ENCODE measurements at regions not wholly inside any gene's neighbourhood (a gene's known extent, or its start where the extent isn't known, plus 50 kb on each side); places are given as distances from the start of the nearest gene placed in this dataset.

DNA sequence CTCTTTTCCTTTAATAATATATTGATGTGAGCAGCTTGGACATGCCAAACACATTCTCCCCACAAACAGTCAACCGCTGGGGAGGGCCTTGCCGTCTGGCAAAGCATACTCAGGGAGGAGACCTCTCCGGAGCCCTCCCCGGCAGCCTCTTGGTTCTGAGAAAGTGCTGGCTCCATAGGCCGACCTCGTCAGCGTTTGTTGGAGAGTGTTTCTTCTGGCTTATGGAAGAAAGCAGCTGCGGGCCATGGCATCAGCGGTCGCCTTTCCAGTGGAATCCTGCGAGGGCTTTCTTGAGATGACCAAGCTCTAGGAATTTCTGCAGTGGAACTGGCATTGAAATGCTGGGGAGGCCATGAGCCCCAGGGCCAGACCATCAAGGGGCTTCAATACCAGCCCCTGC, 405.7 kb upstream of the IRX4 start:
- no peak for DNase-seq

GRCh38 chr5:2286250-2286649, 403.5 kb upstream of the IRX4 start:
- DNase-seq, result no peak

- no peak for DNase-seq
Observed at GRCh38 chr5:2284678-2285077, 402.0 kb upstream of the IRX4 start.

- no peak for DNase-seq
Observed at GRCh38 chr5:2283481-2284045, 400.8 kb upstream of the IRX4 start.

- DNase-seq, result no peak
Observed at GRCh38 chr5:2282893-2283292, 400.2 kb upstream of the IRX4 start.

GRCh38 chr5:2282034-2282690, 399.4 kb upstream of the IRX4 start:
- DNase-seq, result no peak

DNA sequence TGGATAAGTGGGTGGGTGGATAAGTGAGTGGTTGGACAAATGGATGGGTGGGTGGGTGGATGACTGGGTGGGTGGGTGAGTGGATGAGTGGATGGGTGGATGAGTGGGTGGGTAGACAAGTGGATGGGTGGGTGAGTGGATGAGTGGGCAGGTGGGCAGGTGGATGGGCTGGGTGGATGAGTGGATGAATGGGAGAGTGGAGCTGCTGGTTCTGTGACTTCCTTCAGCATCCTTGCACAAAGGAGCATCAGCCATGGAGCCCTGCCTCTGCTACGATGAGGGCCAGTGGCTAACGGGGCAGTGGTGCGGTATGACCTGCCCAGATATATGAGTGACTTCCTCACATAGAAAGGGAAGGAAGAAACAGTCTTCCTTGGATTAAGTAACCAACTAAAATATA, 398.7 kb upstream of the IRX4 start:
- no peak for DNase-seq

- no peak for DNase-seq
Observed at GRCh38 chr5:2280318-2280717, 397.6 kb upstream of the IRX4 start.

- DNase-seq, result no peak
Observed at GRCh38 chr5:2278825-2279456, 396.2 kb upstream of the IRX4 start.

- DNase-seq, result no peak
Observed at GRCh38 chr5:2277886-2278285, 395.2 kb upstream of the IRX4 start.

DNA sequence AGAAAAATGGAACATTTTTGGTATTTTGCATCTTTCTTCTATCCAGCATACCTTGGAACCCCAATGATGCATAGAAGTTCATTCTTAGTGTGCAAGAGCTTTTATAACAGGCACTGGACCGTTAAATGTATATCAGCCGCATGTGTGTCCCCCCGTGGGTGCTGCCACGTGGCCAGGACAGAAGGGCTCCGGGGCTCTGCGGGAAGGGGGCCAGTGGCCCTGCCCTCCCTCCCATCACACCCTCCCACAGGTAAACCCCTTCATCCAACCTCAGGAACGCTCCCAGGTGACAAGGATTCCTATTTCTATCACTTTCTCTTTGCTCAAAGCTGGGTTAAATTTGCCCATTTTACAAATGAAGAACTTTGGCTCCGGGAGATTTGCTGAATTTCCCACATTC, 393.4 kb upstream of the IRX4 start:
- DNase-seq, result no peak

- no peak for DNase-seq
Observed at GRCh38 chr5:2272755-2273154, 390.0 kb upstream of the IRX4 start.

GRCh38 chr5:2272039-2272438, 389.3 kb upstream of the IRX4 start:
- no peak for DNase-seq

GRCh38 chr5:2271316-2271715, 388.6 kb upstream of the IRX4 start:
- no peak for DNase-seq

- DNase-seq, result no peak
Observed at GRCh38 chr5:2270467-2270866, 387.7 kb upstream of the IRX4 start.

GRCh38 chr5:2269656-2270055, 386.9 kb upstream of the IRX4 start:
- DNase-seq, result no peak

GRCh38 chr5:2267991-2268390, 385.3 kb upstream of the IRX4 start:
- DNase-seq, result no peak

DNA sequence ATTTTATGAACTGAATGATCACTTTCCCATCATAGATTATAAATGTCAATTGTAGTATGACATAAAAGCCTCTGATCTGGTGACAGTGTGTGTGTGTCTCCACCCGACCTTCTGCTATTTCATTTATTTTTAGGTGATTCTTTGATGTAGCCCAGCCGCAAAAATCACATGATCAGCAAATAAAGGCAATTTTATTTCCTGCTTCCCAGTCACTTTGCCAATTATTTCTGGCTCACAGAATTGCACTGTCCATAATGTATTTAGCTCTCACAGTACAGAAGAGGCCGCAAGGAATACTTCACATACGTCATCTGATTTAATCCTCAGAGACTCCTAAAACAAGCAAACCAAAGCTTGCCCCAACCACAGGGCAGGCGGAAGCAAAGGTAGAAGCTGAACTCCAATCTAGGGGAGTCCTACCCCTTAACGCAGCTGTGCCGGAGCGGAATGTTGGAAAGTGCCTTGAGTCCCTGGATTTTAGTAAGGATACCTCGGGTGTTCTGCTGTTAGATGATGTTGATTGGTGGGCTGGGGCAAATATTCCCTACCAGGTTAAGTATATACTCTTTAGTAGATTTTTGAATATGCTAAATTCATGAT, 384.0 kb upstream of the IRX4 start:
- no peak for DNase-seq

DNA sequence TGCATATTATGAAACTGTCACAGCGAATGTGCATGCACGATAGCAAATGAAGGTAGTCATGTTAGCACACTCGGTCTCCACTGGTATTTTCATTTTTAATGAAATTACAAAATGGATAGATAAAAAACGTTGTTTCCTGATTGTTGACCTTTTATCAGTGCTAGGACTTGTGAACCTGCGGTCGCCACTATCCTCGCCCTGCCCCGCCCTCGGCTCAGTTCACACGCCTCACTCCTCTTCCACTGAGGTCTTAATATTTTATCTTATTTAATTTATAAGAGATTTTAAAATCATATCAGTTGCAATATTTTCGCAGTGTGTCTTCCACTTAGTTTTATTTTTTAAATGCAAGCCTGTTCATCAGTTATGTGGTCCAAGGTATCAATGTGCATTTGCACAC, 382.6 kb upstream of the IRX4 start:
- no peak for DNase-seq

DNA sequence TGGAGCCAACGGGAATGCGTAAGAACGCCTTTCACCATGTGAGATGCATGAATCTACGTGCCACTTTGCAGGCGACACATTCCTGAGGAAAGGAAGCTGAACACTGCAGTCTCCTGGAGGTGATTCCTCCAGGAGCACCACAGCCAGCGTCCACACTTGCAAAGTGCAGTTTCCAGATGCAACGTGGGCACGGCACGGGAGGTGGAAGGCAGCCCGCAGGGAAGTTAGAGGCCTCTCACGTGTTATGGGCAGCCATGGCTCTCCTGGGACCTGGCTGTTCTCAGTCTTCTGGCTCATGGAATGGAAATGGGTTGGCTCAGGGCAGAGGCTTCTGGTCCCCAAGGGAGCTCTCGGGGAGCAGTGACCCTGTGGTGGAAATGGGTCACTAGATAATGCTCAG, 381.0 kb upstream of the IRX4 start:
- DNase-seq, result no peak

DNA sequence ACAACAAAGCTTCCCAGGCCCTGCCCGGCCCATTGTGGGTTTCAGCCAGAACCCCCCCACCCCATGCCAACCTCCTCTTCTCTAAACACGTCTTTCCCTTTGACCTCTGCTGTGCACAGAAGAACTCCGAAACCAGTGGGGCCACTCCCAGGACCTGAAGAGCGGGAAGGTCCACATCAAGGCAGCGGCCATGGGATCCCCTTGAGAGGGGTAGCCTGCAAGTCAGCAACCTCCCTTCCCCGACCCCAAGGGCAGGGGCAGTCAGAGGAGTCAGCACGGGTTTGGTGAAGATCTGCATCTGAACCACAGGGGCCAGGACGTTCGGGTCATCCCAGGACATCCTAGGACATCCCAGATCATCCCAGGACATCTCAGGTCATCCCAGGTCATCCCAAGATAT, 379.9 kb upstream of the IRX4 start:
- no peak for DNase-seq

DNA sequence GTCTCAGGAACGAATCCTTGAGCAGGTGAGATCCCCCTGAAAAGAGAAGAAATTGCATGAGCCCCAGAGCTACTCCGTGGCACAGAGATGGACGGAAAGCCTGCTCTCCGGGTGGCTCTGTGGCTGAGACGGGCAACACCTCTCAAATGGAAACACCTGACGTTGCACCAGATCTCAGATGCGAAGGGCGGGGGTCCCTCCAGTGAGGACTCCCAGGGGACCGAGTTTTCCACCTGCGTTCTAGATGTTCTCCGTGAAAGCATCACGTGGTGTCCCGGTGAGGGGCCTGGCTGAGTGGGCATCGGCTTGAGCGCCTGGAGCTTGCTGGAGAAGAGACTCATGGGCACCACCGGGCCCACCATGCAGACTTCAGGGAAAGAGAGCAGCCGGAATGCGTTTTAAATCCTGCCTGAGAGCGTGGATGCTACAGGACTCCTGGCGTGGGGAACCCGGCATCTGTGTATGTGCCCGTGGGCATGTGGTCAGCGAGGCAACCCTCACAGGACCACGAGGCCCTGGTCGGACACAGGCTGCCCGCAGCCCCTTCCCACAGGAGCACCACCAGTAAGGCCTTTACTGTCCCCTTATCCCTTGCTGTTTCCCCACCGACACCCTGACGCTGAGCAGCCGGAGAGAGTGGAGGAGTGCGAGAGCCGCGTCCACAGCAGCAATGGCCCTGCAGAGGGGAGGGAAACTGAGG, 378.4 kb upstream of the IRX4 start:
- DNase-seq, result no peak
